Pancreas (tissue), 10 donors: ENCODE measurements at regions not wholly inside any gene's neighbourhood (a gene's known extent, or its start where the extent isn't known, plus 50 kb on each side); places are given as distances from the start of the nearest gene placed in this dataset.

Source experiments
- ATAC-seq, 4 donors: fragments of 200-7000 bp; cut with Tn5 transposase; one replicate each; pipeline versions ENCODE4 v1.8.0 to v1.9.1; 2020; ENCODE audit warnings: mild to moderate bottlenecking in 4 of 4, moderate library complexity in 4 of 4
- DNase-seq, 6 donors: peaks; one replicate each; pipeline ENCODE4 v3.0.0-alpha.2; 2020
- FAIRE-seq: peaks from 2 replicates; lab custom pipeline; 2012; peaks lifted over from hg19 to GRCh38; lab: Jason Lieb, UNC
- H3K27ac ChIP-seq, 4 donors: fragments of 200-600 bp; sonication (generic); 1 replicate in 3 of 4; 2 replicates in 1 of 4; pipeline versions ENCODE4 v1.5.0 to v1.8.0; 2020
- H3K27me3 ChIP-seq, 4 donors: fragments of 200-600 bp; one replicate each; pipeline ENCODE4 v1.8.0; 2021
- H3K36me3 ChIP-seq, 3 donors: fragments of 200-600 bp; sonication (generic) in 1 of 3; one replicate each; pipeline versions ENCODE4 v1.5.0 to v1.8.0; 2020 to 2021
- H3K4me1 ChIP-seq, 3 donors: fragments of 200-600 bp; one replicate each; pipeline ENCODE4 v1.8.0; 2021
- H3K4me3 ChIP-seq, 4 donors: fragments of 200-600 bp; sonication (generic) in 2 of 4; one replicate each; pipeline versions ENCODE4 v1.5.0 to v1.8.0; 2020 to 2021
- H3K9me3 ChIP-seq, 4 donors: fragments of 200-600 bp; one replicate each; pipeline ENCODE4 v1.8.0; 2021
- CTCF ChIP-seq, 4 donors: fragments of 200-600 bp; sonication (generic) in 3 of 4; IDR thresholded peaks; one replicate each; pipeline versions ENCODE4 v1.5.0 to v1.8.0; 2021; ENCODE audit warnings: antibody characterized with exemption in 4 of 4
- WGBS, 2 donors: extraction: QIAGEN DNeasy Blood & Tissue Kit; methylation state at CpG; one replicate each; pipeline ENCODE4 v1.1.7; 2013; 5-methylcytosine and 5-hydroxymethylcytosine counted together
- intact Hi-C, 3 donors: fragments of 100-400 bp; cut with DNase I; formaldehyde crosslinking; loops; one replicate each; pipeline versions ENCODE4 v1.11.1 to v1.14.2; 2022
- donor health status: healthy with polysubstance abuse.
- donor health status: DM: no; HTN: no; CAD: no; lungs with moderate emphysema.
- donor health status: DM: no; HTN: no; CAD: no.
- donor health status: control.
- donor health status: control.
- donor health status: Bipolar disorder and iron deficiency.
- donor health status: DM: yes; HTN: yes; CAD: no.
- donor health status: DM: no; HTN: no; CAD: no.
- donor health status: DM: no; HTN: no; CAD: no.
- donor health status: DM: yes; HTN: yes; CAD: no.

GRCh38 chr2:133837441-133838094, 269.3 kb upstream of the NCKAP5 start:
- H3K36me3 ChIP-seq = no peaks in the 10 kb centered on the region
- no peaks in the 10 kb centered on the region for H3K4me1 ChIP-seq
- no peak for ATAC-seq
- 74 to 78% methylated on average over 6 of the region's 6 CpGs for WGBS, 2 donors
- no peak for TF ChIP-seq CTCF (IDR thresholded peaks at IDR 0.05)
- H3K27me3 ChIP-seq = no peaks in the 10 kb centered on the region
- no peak for DNase-seq
- H3K9me3 ChIP-seq = no peaks in the 10 kb centered on the region
- H3K4me3 ChIP-seq = no peak overlapping the region
- no peak overlapping the region for H3K27ac ChIP-seq
- FAIRE-seq = no peak
- intact Hi-C loops = no loop called here

GRCh38 chr2:133838642-133839365, 270.5 kb upstream of the NCKAP5 start:
- WGBS, 2 donors = 72 to 80% methylated on average over 7 of the region's 7 CpGs

GRCh38 chr2:133839677-133840076, 271.4 kb upstream of the NCKAP5 start:
- WGBS, 2 donors = 85 to 88% methylated on average over 6 of the region's 6 CpGs
- intact Hi-C loops = no loop called here

More at GRCh38 chr2:133838642-133839365, 270.5 kb upstream of the NCKAP5 start:
- DNase-seq = no peak
- no peaks in the 10 kb centered on the region for H3K36me3 ChIP-seq
- TF ChIP-seq CTCF (IDR thresholded peaks at IDR 0.05) = no peak
- no peaks in the 10 kb centered on the region for H3K9me3 ChIP-seq
- no peaks in the 10 kb centered on the region for H3K27me3 ChIP-seq
- no peak for ATAC-seq
- H3K27ac ChIP-seq = no peak overlapping the region
- H3K4me1 ChIP-seq = no peaks in the 10 kb centered on the region
- H3K4me3 ChIP-seq = no peak overlapping the region
- intact Hi-C loops = no loop called here
- FAIRE-seq = no peak

DNA sequence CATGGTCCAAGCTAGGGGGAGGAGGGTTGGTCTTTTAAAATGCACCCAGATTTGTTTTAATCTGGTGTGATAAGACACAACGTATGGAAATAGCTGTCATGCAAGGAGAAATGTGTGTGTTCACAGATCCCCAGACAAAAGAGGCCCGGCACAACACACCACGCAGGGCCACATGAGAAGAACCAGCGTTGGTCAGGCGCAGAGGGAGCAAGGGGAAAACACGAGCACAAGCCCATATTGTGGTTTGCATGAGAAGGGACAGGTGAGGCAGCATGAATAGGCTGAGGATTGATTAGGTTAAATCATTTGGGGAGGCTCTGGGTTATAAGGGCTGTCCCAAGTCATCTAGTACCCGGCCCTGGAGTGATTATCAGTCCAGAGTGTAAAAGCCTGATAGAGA, 272.5 kb upstream of the NCKAP5 start:
- intact Hi-C loops = no loop called here
- no peak overlapping the region for H3K4me3 ChIP-seq
- H3K4me1 ChIP-seq = no peaks in the 10 kb centered on the region
- DNase-seq (no peak), ATAC-seq (no peak), FAIRE-seq (no peak)
- no peak overlapping the region for H3K27ac ChIP-seq
- no peak for TF ChIP-seq CTCF (IDR thresholded peaks at IDR 0.05)
- no peaks in the 10 kb centered on the region for H3K27me3 ChIP-seq
- WGBS, 2 donors = 78 to 82% methylated on average over 7 of the region's 7 CpGs
- H3K36me3 ChIP-seq = no peaks in the 10 kb centered on the region
- H3K9me3 ChIP-seq = no peaks in the 10 kb centered on the region

More at GRCh38 chr2:133839677-133840076, 271.4 kb upstream of the NCKAP5 start:
- Histone ChIP-seq H3K27me3 (no peaks in the 10 kb centered on the region), H3K27ac (no peak overlapping the region), H3K9me3 (no peaks in the 10 kb centered on the region), H3K36me3 (no peaks in the 10 kb centered on the region), H3K4me3 (no peak overlapping the region), H3K4me1 (no peaks in the 10 kb centered on the region)
- ATAC-seq (no peak), DNase-seq (no peak), FAIRE-seq (no peak)
- TF ChIP-seq CTCF (IDR thresholded peaks at IDR 0.05) = no peak

DNA sequence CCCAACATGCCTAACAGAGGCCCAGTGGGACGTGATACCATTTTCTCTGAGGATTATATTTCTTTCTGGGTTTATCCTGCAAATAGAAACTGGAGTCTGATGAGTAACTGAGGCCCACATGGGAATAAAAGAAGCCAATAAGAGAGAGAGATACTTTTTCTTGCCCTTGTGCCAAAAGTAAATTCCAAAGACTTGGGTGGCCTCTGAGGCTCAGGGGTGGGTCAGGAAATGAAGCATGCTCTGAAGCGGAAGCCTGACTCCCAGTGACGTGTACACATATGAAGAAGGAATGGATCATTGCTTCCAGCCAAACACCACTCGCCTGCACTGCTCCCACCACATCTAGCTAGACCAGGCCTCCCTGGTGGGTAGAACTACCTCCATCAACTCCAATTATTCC, 273.6 kb upstream of the NCKAP5 start:
- WGBS, 2 donors = 55 to 79% methylated on average over 4 of the region's 4 CpGs
- H3K4me1 ChIP-seq = no peaks in the 10 kb centered on the region
- DNase-seq (no peak), ATAC-seq (peak in 2 of 4 donors; percentile 20 to 37), FAIRE-seq (no peak)
- no peaks in the 10 kb centered on the region for H3K36me3 ChIP-seq
- no peaks in the 10 kb centered on the region for H3K9me3 ChIP-seq
- intact Hi-C loops = no loop called here
- no peak overlapping the region for H3K4me3 ChIP-seq
- no peak for TF ChIP-seq CTCF (IDR thresholded peaks at IDR 0.05)
- H3K27me3 ChIP-seq = no peaks in the 10 kb centered on the region
- no peak overlapping the region for H3K27ac ChIP-seq
